ENCODE measurements at regions not wholly inside any gene's neighbourhood (a gene's known extent, or its start where the extent isn't known, plus 50 kb on each side); places are given as distances from the start of the nearest gene placed in this dataset.

DNA sequence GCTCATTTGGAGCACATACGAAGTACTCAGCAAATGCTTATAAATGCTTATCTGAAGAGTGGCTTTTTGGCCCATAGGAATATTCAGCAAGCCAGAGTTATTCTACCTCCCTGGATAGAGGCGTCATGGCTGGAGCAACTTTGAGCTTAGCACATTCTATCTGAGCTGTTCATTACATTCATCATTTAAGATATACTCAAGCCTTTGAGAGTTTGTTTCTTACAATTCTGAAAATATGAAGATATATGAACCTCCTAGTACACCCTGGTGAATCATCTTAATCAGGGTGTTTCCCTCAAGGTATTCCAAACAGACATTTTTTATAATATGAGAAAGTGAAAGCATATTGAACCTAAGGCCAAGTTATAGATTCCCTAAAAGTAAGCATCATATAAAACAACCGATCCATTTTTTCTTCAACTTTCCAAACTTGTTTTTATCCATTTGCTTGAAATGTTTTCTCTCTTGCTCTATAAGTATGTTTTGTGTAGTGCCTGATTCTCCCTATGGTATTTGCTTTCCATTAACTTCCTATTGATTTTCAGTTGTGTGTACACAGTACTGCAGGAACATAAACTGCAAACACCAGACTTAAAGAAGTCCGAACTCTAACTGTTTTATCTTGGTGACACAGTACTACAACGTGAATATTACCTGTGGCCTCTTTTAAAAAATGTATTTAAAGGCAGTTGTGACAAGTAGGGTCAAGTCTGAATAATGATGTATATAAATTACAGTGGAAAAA lies 139.7 kb upstream of the PTPRK start:
- TF ChIP-seq, protein P1, sequence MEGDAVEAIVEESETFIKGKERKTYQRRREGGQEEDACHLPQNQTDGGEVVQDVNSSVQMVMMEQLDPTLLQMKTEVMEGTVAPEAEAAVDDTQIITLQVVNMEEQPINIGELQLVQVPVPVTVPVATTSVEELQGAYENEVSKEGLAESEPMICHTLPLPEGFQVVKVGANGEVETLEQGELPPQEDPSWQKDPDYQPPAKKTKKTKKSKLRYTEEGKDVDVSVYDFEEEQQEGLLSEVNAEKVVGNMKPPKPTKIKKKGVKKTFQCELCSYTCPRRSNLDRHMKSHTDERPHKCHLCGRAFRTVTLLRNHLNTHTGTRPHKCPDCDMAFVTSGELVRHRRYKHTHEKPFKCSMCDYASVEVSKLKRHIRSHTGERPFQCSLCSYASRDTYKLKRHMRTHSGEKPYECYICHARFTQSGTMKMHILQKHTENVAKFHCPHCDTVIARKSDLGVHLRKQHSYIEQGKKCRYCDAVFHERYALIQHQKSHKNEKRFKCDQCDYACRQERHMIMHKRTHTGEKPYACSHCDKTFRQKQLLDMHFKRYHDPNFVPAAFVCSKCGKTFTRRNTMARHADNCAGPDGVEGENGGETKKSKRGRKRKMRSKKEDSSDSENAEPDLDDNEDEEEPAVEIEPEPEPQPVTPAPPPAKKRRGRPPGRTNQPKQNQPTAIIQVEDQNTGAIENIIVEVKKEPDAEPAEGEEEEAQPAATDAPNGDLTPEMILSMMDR (IDR thresholded peaks at IDR 0.05; ENCODE audit: borderline replicate concordance, extremely low read depth, low read length, poor library complexity, severe bottlenecking): no peak
- TF ChIP-seq EZH2 (IDR thresholded peaks at IDR 0.05; ENCODE audit: borderline replicate concordance, low read depth, low read length, severe bottlenecking): no peak
